Progenitor cell of endocrine pancreas (in vitro differentiated cells): ENCODE measurements at regions not wholly inside any gene's neighbourhood (a gene's known extent, or its start where the extent isn't known, plus 50 kb on each side); places are given as distances from the start of the nearest gene placed in this dataset.

Source experiments
- DNase-seq: peaks from one replicate; pipeline ENCODE4 v3.0.0; 2021; ENCODE audit warnings: low spot score; ENCODE audit not compliant: unreplicated experiment
- H3K27ac Mint-ChIP-seq: 2 replicates; pipeline ENCODE4 v1.8.0; 2021; ENCODE audit warnings: mild to moderate bottlenecking, moderate library complexity, mixed read lengths
- H3K27me3 Mint-ChIP-seq: 2 replicates; pipeline ENCODE4 v1.8.0; 2021; ENCODE audit warnings: mixed read lengths
- H3K36me3 Mint-ChIP-seq: 2 replicates; pipeline ENCODE4 v1.8.0; 2022; ENCODE audit warnings: mixed read lengths; ENCODE audit not compliant: insufficient read depth
- H3K4me1 Mint-ChIP-seq: 2 replicates; pipeline ENCODE4 v1.8.0; 2021; ENCODE audit warnings: low read depth, mixed read lengths
- H3K4me3 Mint-ChIP-seq: 2 replicates; pipeline ENCODE4 v1.8.0; 2021; ENCODE audit warnings: low read depth, mild to moderate bottlenecking, moderate library complexity, mixed read lengths
- H3K9me3 Mint-ChIP-seq: 2 replicates; pipeline ENCODE4 v1.8.0; 2021; ENCODE audit warnings: low read depth, mixed read lengths
- TF ChIP-seq, protein P1 (sequence below): fragments of 200-600 bp; sonication (generic); IDR thresholded peaks from one replicate; pipeline ENCODE4 v1.5.0; 2021; ENCODE audit warnings: antibody characterized with exemption, mild to moderate bottlenecking; ENCODE audit not compliant: unreplicated experiment

- no peak overlapping the region for H3K27ac Mint-ChIP-seq
- H3K4me3 Mint-ChIP-seq, result no peak overlapping the region
- H3K36me3 Mint-ChIP-seq, result no peaks in the 10 kb centered on the region
- H3K27me3 Mint-ChIP-seq, result peaks cover 68% of the 10 kb centered on the region
- no peak for DNase-seq
- peaks cover 3% of the 10 kb centered on the region for H3K9me3 Mint-ChIP-seq
- peaks cover 5% of the 10 kb centered on the region for H3K4me1 Mint-ChIP-seq
- TF ChIP-seq, protein P1, sequence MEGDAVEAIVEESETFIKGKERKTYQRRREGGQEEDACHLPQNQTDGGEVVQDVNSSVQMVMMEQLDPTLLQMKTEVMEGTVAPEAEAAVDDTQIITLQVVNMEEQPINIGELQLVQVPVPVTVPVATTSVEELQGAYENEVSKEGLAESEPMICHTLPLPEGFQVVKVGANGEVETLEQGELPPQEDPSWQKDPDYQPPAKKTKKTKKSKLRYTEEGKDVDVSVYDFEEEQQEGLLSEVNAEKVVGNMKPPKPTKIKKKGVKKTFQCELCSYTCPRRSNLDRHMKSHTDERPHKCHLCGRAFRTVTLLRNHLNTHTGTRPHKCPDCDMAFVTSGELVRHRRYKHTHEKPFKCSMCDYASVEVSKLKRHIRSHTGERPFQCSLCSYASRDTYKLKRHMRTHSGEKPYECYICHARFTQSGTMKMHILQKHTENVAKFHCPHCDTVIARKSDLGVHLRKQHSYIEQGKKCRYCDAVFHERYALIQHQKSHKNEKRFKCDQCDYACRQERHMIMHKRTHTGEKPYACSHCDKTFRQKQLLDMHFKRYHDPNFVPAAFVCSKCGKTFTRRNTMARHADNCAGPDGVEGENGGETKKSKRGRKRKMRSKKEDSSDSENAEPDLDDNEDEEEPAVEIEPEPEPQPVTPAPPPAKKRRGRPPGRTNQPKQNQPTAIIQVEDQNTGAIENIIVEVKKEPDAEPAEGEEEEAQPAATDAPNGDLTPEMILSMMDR, result no peak
These were observed 169.4 kb downstream of the DDX1 start for GRCh38 chr2:15761056-15761455.

GRCh38 chr2:15761910-15762309 lies 170.2 kb downstream of the DDX1 start:
- Mint-ChIP-seq H3K36me3 (no peaks in the 10 kb centered on the region), H3K27ac (no peak overlapping the region), H3K4me1 (peaks cover 14% of the 10 kb centered on the region), H3K4me3 (no peak overlapping the region), H3K27me3 (peaks cover 64% of the 10 kb centered on the region), H3K9me3 (peaks cover 3% of the 10 kb centered on the region)
- TF ChIP-seq, protein P1, result no peak
- DNase-seq, result no peak

DNA sequence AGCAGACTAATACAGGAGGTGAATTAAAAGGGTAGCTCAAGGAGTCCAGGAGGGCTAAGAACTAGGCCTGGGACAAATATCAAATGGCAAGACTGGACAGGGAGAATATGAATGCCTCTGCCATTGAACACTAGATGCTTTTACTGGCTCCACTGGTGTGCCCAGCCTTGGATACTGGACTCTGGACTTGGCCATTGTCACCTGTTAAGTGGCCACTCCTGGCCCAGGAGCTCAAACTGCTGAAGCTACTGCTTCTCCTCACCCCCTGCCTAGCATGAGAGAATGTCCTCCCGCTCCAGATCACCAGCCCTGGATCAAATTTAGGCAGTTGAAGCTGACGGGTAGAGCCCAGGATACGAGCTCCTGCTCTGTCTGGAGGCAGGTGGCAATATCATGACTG lies 170.8 kb downstream of the DDX1 start:
- TF ChIP-seq, protein P1, result no peak
- H3K4me3 Mint-ChIP-seq, result no peak overlapping the region
- no peak overlapping the region for H3K27ac Mint-ChIP-seq
- DNase-seq, result no peak
- peaks cover 18% of the 10 kb centered on the region for H3K4me1 Mint-ChIP-seq
- H3K27me3 Mint-ChIP-seq, result peaks cover 60% of the 10 kb centered on the region
- H3K9me3 Mint-ChIP-seq, result peaks cover 3% of the 10 kb centered on the region
- H3K36me3 Mint-ChIP-seq, result no peaks in the 10 kb centered on the region

- no peak overlapping the region for H3K27ac Mint-ChIP-seq
- H3K4me1 Mint-ChIP-seq, result peaks cover 24% of the 10 kb centered on the region
- no peak for DNase-seq
- peaks cover 59% of the 10 kb centered on the region for H3K27me3 Mint-ChIP-seq
- H3K4me3 Mint-ChIP-seq, result no peak overlapping the region
- H3K9me3 Mint-ChIP-seq, result peaks cover 1% of the 10 kb centered on the region
- H3K36me3 Mint-ChIP-seq, result no peaks in the 10 kb centered on the region
- TF ChIP-seq, protein P1, result no peak
These were observed 171.6 kb downstream of the DDX1 start for GRCh38 chr2:15763106-15763821.

GRCh38 chr2:15763822-15764682 lies 172.4 kb downstream of the DDX1 start:
- H3K4me1 Mint-ChIP-seq, result peaks cover 31% of the 10 kb centered on the region
- no peak for DNase-seq
- H3K27me3 Mint-ChIP-seq, result peaks cover 62% of the 10 kb centered on the region
- TF ChIP-seq, protein P1, result no peak
- no peaks in the 10 kb centered on the region for H3K9me3 Mint-ChIP-seq
- no peak overlapping the region for H3K27ac Mint-ChIP-seq
- H3K36me3 Mint-ChIP-seq, result no peaks in the 10 kb centered on the region
- no peak overlapping the region for H3K4me3 Mint-ChIP-seq
